SK-N-SH treated with all-trans-retinoic acid at 6 μM for 48 hours (cell line): ENCODE measurements at regions not wholly inside any gene's neighbourhood (a gene's known extent, or its start where the extent isn't known, plus 50 kb on each side); places are given as distances from the start of the nearest gene placed in this dataset.

Experiments used
- ATAC-seq: fragments of 200-7000 bp; cut with Tn5 transposase; 3 replicates; pipeline ENCODE4 v1.9.1; 2020; ENCODE audit warnings: mild to moderate bottlenecking, moderate library complexity
- ARNTL ChIP-seq: fragments of 450-650 bp; formaldehyde crosslinking; IDR thresholded peaks from 2 replicates; pipeline ENCODE4 v1.5.0; 2020; ENCODE audit warnings: low read depth, mild to moderate bottlenecking, moderate library complexity, borderline replicate concordance
- BACH2 ChIP-seq: fragments of 250-450 bp; sonication (Bioruptor Pico); IDR thresholded peaks from 2 replicates; pipeline ENCODE4 v1.9.0; 2021; ENCODE audit warnings: mild to moderate bottlenecking, borderline replicate concordance
- CSDC2 ChIP-seq: fragments of 250-450 bp; sonication (Bioruptor Pico); IDR thresholded peaks from 2 replicates; pipeline ENCODE4 v1.5.0; 2020; ENCODE audit warnings: mild to moderate bottlenecking, moderate library complexity
- ESRRG ChIP-seq: fragments of 250-450 bp; sonication (Bioruptor Pico); IDR thresholded peaks from 2 replicates; pipeline ENCODE4 v1.6.1; 2021; ENCODE audit warnings: mild to moderate bottlenecking
- GLIS3 ChIP-seq: fragments of 250-450 bp; sonication (Bioruptor Pico); IDR thresholded peaks from 2 replicates; pipeline ENCODE4 v1.5.0; 2020; ENCODE audit warnings: mild to moderate bottlenecking, moderate library complexity
- OSR1 ChIP-seq: fragments of 250-450 bp; sonication (Bioruptor Pico); IDR thresholded peaks from 2 replicates; pipeline ENCODE4 v1.8.0; 2022; ENCODE audit warnings: moderate library complexity, mild to moderate bottlenecking, inconsistent platforms
- PATZ1 ChIP-seq: fragments of 250-450 bp; sonication (Bioruptor Pico); IDR thresholded peaks from 2 replicates; pipeline ENCODE4 v1.8.0; 2020; ENCODE audit warnings: mild to moderate bottlenecking, moderate library complexity, borderline replicate concordance
- PPARA ChIP-seq: fragments of 250-450 bp; sonication (Bioruptor Pico); IDR thresholded peaks from 2 replicates; pipeline ENCODE4 v1.5.0; 2020; ENCODE audit warnings: mild to moderate bottlenecking, borderline replicate concordance
- RARB ChIP-seq: fragments of 250-450 bp; sonication (Bioruptor Pico); IDR thresholded peaks from 2 replicates; pipeline ENCODE4 v1.8.0; 2021; ENCODE audit warnings: mild to moderate bottlenecking, moderate library complexity
- SNAI2 ChIP-seq: fragments of 250-450 bp; sonication (Bioruptor Pico); IDR thresholded peaks from 2 replicates; pipeline ENCODE4 v1.5.0; 2020; ENCODE audit warnings: mild to moderate bottlenecking, moderate library complexity
- TCF4 ChIP-seq: fragments of 250-450 bp; sonication (Bioruptor Pico); IDR thresholded peaks from 2 replicates; pipeline ENCODE4 v1.8.0; 2021; ENCODE audit warnings: mild to moderate bottlenecking, moderate library complexity, borderline replicate concordance
- TOX ChIP-seq: fragments of 250-450 bp; sonication (Bioruptor Pico); IDR thresholded peaks from 2 replicates; pipeline ENCODE4 v1.8.0; 2021; ENCODE audit warnings: mild to moderate bottlenecking, moderate library complexity, borderline replicate concordance
- ZC3H10 ChIP-seq: fragments of 250-450 bp; sonication (Bioruptor Pico); IDR thresholded peaks from 2 replicates; pipeline ENCODE4 v1.5.1; 2021; ENCODE audit warnings: mild to moderate bottlenecking, moderate library complexity
- ZFP3 ChIP-seq: fragments of 250-450 bp; sonication (Bioruptor Pico); IDR thresholded peaks from 2 replicates; pipeline ENCODE4 v1.5.0; 2020; ENCODE audit warnings: mild to moderate bottlenecking, moderate library complexity
- ZFP30 ChIP-seq: fragments of 450-650 bp; formaldehyde crosslinking; IDR thresholded peaks from 2 replicates; pipeline ENCODE4 v1.5.0; 2022; ENCODE audit warnings: mild to moderate bottlenecking, moderate library complexity
- ZNF565 ChIP-seq: fragments of 450-650 bp; formaldehyde crosslinking; conservative IDR thresholded peaks from 2 replicates; pipeline ENCODE4 v1.5.0; 2020; ENCODE audit warnings: low read depth, mild to moderate bottlenecking, moderate library complexity
- ZNF70 ChIP-seq: fragments of 450-650 bp; formaldehyde crosslinking; IDR thresholded peaks from 2 replicates; pipeline ENCODE4 v1.5.0; 2020; ENCODE audit warnings: mild to moderate bottlenecking, moderate library complexity
- TF ChIP-seq, protein P1 (sequence below): fragments of 250-450 bp; sonication (Bioruptor Pico); IDR thresholded peaks from 2 replicates; pipeline ENCODE4 v1.5.0; 2020; ENCODE audit warnings: mild to moderate bottlenecking, moderate library complexity
- TF ChIP-seq, protein P2 (sequence below): fragments of 250-450 bp; sonication (Bioruptor Pico); IDR thresholded peaks from 2 replicates; pipeline ENCODE4 v1.5.1; 2021; ENCODE audit warnings: mild to moderate bottlenecking, moderate library complexity
- TF ChIP-seq, protein P3 (sequence below): fragments of 250-450 bp; sonication (Bioruptor Pico); IDR thresholded peaks from 2 replicates; pipeline ENCODE4 v1.5.1; 2020; ENCODE audit warnings: low read depth, mild to moderate bottlenecking, moderate library complexity
- TF ChIP-seq, protein P4 (sequence below): fragments of 250-450 bp; sonication (Bioruptor Pico); IDR thresholded peaks from 2 replicates; pipeline ENCODE4 v1.8.0; 2021; ENCODE audit warnings: low read depth, mild to moderate bottlenecking, moderate library complexity, borderline replicate concordance

DNA sequence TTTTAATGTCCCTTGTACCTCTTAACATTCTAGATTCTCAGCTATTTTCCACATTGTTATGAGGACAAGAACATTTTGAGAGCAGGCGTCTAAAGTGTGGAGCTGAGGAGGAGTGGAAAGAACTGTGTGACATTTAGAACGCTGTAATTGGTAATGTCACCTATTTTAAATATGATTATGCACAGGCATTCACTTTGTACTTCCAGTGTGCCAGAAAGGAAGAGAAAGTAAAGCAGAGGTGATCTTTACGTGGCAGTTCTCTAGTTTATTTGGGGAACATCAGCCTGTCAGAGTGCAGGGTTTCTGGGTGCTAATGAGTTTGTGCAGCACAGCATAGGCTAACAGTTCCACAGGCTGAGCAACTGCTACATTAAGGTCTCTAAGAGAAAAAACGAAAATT, 498.4 kb upstream of the POM121L12 start (continued):
- no peak for TF ChIP-seq SNAI2 (CRISPR knock-in tag)

DNA sequence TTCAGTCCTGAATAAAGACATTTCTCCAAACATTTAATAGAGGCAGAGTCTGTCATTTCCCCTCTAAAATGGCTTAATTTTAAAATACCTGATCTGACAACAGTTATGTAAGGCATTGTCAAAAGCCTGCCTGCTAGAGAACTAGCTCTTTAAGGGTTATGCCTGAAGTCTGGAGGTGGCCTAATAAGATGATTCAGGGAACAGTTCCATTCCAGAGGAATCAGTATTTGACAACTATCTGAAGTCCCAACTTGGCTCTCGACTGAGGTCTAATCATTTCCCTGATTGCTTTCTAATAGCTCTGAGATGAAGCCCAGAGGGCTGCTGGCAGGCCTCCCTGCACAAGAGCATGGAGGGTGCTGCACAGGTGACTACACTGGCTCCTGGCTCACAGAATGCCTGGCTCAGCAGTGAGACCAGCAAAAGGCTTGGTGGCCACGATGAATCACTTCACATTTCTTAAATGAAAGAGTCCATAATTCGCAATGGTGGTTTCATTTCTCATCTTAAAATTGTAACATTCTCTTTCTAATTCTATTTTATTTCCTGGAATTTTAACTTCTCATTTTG, 509.6 kb upstream of the POM121L12 start:
- TF ChIP-seq, protein P1, sequence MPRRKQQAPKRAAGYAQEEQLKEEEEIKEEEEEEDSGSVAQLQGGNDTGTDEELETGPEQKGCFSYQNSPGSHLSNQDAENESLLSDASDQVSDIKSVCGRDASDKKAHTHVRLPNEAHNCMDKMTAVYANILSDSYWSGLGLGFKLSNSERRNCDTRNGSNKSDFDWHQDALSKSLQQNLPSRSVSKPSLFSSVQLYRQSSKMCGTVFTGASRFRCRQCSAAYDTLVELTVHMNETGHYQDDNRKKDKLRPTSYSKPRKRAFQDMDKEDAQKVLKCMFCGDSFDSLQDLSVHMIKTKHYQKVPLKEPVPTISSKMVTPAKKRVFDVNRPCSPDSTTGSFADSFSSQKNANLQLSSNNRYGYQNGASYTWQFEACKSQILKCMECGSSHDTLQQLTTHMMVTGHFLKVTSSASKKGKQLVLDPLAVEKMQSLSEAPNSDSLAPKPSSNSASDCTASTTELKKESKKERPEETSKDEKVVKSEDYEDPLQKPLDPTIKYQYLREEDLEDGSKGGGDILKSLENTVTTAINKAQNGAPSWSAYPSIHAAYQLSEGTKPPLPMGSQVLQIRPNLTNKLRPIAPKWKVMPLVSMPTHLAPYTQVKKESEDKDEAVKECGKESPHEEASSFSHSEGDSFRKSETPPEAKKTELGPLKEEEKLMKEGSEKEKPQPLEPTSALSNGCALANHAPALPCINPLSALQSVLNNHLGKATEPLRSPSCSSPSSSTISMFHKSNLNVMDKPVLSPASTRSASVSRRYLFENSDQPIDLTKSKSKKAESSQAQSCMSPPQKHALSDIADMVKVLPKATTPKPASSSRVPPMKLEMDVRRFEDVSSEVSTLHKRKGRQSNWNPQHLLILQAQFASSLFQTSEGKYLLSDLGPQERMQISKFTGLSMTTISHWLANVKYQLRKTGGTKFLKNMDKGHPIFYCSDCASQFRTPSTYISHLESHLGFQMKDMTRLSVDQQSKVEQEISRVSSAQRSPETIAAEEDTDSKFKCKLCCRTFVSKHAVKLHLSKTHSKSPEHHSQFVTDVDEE (CRISPR knock-in tag) = no peak
- TF ChIP-seq ESRRG (CRISPR knock-in tag) = no peak
- TF ChIP-seq CSDC2 = no peak
- TF ChIP-seq OSR1 (CRISPR knock-in tag) = no peak
- TF ChIP-seq TOX (CRISPR knock-in tag) = no peak
- no peak for TF ChIP-seq ZNF70 (CRISPR knock-in tag)
- TF ChIP-seq ZNF565 = no peak
- TF ChIP-seq GLIS3 (CRISPR knock-in tag) = no peak
- TF ChIP-seq PPARA (CRISPR knock-in tag) = no peak
- no peak for TF ChIP-seq ARNTL
- TF ChIP-seq SNAI2 (CRISPR knock-in tag) = no peak
- TF ChIP-seq, protein P2, sequence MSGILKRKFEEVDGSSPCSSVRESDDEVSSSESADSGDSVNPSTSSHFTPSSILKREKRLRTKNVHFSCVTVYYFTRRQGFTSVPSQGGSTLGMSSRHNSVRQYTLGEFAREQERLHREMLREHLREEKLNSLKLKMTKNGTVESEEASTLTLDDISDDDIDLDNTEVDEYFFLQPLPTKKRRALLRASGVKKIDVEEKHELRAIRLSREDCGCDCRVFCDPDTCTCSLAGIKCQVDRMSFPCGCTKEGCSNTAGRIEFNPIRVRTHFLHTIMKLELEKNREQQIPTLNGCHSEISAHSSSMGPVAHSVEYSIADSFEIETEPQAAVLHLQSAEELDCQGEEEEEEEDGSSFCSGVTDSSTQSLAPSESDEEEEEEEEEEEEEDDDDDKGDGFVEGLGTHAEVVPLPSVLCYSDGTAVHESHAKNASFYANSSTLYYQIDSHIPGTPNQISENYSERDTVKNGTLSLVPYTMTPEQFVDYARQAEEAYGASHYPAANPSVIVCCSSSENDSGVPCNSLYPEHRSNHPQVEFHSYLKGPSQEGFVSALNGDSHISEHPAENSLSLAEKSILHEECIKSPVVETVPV (CRISPR knock-in tag) = no peak
- TF ChIP-seq PATZ1 (CRISPR knock-in tag) = no peak
- no peak for TF ChIP-seq BACH2 (CRISPR knock-in tag)
- TF ChIP-seq ZFP3 = no peak
- ATAC-seq = no peak

- no peak for TF ChIP-seq BACH2 (CRISPR knock-in tag)
- no peak for TF ChIP-seq TCF4
- TF ChIP-seq, protein P3, sequence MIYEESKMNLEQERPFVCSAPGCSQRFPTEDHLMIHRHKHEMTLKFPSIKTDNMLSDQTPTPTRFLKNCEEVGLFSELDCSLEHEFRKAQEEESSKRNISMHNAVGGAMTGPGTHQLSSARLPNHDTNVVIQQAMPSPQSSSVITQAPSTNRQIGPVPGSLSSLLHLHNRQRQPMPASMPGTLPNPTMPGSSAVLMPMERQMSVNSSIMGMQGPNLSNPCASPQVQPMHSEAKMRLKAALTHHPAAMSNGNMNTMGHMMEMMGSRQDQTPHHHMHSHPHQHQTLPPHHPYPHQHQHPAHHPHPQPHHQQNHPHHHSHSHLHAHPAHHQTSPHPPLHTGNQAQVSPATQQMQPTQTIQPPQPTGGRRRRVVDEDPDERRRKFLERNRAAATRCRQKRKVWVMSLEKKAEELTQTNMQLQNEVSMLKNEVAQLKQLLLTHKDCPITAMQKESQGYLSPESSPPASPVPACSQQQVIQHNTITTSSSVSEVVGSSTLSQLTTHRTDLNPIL (CRISPR knock-in tag) = no peak
- no peak for TF ChIP-seq RARB
- TF ChIP-seq, protein P4, sequence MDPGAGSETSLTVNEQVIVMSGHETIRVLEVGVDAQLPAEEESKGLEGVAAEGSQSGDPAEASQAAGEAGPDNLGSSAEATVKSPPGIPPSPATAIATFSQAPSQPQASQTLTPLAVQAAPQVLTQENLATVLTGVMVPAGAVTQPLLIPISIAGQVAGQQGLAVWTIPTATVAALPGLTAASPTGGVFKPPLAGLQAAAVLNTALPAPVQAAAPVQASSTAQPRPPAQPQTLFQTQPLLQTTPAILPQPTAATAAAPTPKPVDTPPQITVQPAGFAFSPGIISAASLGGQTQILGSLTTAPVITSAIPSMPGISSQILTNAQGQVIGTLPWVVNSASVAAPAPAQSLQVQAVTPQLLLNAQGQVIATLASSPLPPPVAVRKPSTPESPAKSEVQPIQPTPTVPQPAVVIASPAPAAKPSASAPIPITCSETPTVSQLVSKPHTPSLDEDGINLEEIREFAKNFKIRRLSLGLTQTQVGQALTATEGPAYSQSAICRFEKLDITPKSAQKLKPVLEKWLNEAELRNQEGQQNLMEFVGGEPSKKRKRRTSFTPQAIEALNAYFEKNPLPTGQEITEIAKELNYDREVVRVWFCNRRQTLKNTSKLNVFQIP (CRISPR knock-in tag) = no peak
- no peak for TF ChIP-seq ZNF565
- TF ChIP-seq, protein P2 (CRISPR knock-in tag) = no peak
- TF ChIP-seq ZFP3 = no peak
- no peak for TF ChIP-seq CSDC2
- no peak for TF ChIP-seq ZC3H10 (CRISPR knock-in tag)
- TF ChIP-seq SNAI2 (CRISPR knock-in tag) = no peak
- TF ChIP-seq GLIS3 (CRISPR knock-in tag) = no peak
- TF ChIP-seq PATZ1 (CRISPR knock-in tag) = no peak
- TF ChIP-seq TOX (CRISPR knock-in tag) = no peak
- TF ChIP-seq ZFP30 (CRISPR knock-in tag) = no peak
- TF ChIP-seq ESRRG (CRISPR knock-in tag) = no peak
- TF ChIP-seq, all 23 proteins: peak for 0
- no peak for ATAC-seq
These were observed 516.6 kb upstream of the POM121L12 start for GRCh38 chr7:52518869-52519268.
